ENCODE measurements at regions not wholly inside any gene's neighbourhood (a gene's known extent, or its start where the extent isn't known, plus 50 kb on each side); places are given as distances from the start of the nearest gene placed in this dataset.

DNA sequence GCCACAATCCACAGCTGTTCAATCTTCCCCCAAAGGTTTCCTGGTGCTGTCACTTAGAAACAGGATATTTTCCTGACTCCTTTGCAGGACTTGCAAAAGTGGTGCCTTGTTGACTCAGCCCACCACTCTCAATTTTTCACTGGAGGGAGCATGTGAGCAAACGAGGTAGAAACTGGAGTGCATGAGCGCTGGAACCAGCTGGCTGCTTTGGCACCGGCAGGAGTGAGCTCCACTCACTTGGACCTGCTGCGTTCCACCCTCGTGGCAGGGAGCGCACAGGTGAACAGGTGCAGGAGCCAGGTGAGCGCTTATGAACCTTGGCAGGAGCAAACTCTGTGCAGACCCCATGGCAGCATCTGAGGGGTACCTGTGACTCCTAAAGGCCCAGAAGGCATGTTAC lies 364.1 kb upstream of the RORB start:
- Histone ChIP-seq H2AFZ (ENCODE audit: low read length) (no peak overlapping the region), H3K9me3 (ENCODE audit: low read length) (no peaks in the 10 kb centered on the region), H3K4me2 (ENCODE audit: low read length) (no peak overlapping the region), H3K9me2 (ENCODE audit: insufficient read depth, low read length) (no peaks in the 10 kb centered on the region), H3K4me1 (ENCODE audit: insufficient read depth, low read length, poor library complexity, severe bottlenecking) (no peaks in the 10 kb centered on the region), H3K79me2 (ENCODE audit: insufficient read depth, low read depth, low read length) (no peaks in the 10 kb centered on the region), H3K36me3 (ENCODE audit: insufficient read depth, low read length) (no peaks in the 10 kb centered on the region), H4K20me1 (ENCODE audit: insufficient read depth, low read length) (no peaks in the 10 kb centered on the region), H3K4me3 (ENCODE audit: low read depth, low read length, poor library complexity, severe bottlenecking) (no peak overlapping the region), H3K27ac (ENCODE audit: low read depth, low read length, poor library complexity, severe bottlenecking) (no peak overlapping the region)
- ChIA-PET CTCF (ENCODE audit: unreplicated experiment) (no interaction called here), POLR2A (interaction anchor here (0.6 to 1.0 kb wide), 2 partner anchors 9 to 411 kb away, joined by 3 to 4 read pairs; no protein-coding TSS in a partner anchor)
- DNase-seq (ENCODE audit: low spot score) = no peak
- TF ChIP-seq, protein P1, sequence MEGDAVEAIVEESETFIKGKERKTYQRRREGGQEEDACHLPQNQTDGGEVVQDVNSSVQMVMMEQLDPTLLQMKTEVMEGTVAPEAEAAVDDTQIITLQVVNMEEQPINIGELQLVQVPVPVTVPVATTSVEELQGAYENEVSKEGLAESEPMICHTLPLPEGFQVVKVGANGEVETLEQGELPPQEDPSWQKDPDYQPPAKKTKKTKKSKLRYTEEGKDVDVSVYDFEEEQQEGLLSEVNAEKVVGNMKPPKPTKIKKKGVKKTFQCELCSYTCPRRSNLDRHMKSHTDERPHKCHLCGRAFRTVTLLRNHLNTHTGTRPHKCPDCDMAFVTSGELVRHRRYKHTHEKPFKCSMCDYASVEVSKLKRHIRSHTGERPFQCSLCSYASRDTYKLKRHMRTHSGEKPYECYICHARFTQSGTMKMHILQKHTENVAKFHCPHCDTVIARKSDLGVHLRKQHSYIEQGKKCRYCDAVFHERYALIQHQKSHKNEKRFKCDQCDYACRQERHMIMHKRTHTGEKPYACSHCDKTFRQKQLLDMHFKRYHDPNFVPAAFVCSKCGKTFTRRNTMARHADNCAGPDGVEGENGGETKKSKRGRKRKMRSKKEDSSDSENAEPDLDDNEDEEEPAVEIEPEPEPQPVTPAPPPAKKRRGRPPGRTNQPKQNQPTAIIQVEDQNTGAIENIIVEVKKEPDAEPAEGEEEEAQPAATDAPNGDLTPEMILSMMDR (conservative IDR thresholded peaks at IDR 0.05; ENCODE audit: low read length) = no peak
- TF ChIP-seq EZH2phosphoT487 (IDR thresholded peaks at IDR 0.05; ENCODE audit: borderline replicate concordance, low read depth, low read length) = no peak
- no TSS peak for BruUV-seq (replicated peaks)
- intact Hi-C loops (cut with micrococcal nuclease; ENCODE audit: unreplicated experiment) = no loop called here

DNA sequence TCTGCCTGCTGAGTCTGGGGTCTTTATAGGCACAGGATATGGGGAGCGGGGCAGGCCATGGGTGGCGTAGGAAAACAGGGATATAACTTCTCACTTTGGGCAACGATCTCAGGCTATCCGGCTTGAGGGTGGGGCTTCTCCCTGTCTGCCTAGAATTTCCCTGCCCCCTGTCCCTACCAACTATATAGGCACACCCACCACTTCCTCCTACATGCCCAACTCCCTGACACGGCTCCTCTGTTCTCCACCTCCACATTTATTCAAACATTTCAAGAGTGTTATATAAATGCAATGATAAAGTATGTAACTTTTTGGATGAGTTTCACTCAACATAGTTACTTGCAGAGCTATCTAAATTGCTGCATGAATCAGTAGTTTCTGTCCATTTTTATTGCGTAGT lies 363.2 kb upstream of the RORB start:
- Histone ChIP-seq H4K20me1 (ENCODE audit: insufficient read depth, low read length) (no peaks in the 10 kb centered on the region), H3K4me1 (ENCODE audit: insufficient read depth, low read length, poor library complexity, severe bottlenecking) (no peaks in the 10 kb centered on the region), H3K4me2 (ENCODE audit: low read length) (no peak overlapping the region), H3K9me3 (ENCODE audit: low read length) (no peaks in the 10 kb centered on the region), H3K79me2 (ENCODE audit: insufficient read depth, low read depth, low read length) (no peaks in the 10 kb centered on the region), H2AFZ (ENCODE audit: low read length) (no peak overlapping the region), H3K27ac (ENCODE audit: low read depth, low read length, poor library complexity, severe bottlenecking) (no peak overlapping the region), H3K36me3 (ENCODE audit: insufficient read depth, low read length) (no peaks in the 10 kb centered on the region), H3K4me3 (ENCODE audit: low read depth, low read length, poor library complexity, severe bottlenecking) (no peak overlapping the region), H3K9me2 (ENCODE audit: insufficient read depth, low read length) (no peaks in the 10 kb centered on the region)
- no peak for TF ChIP-seq EZH2phosphoT487 (IDR thresholded peaks at IDR 0.05; ENCODE audit: borderline replicate concordance, low read depth, low read length)
- TF ChIP-seq, protein P1 (conservative IDR thresholded peaks at IDR 0.05; ENCODE audit: low read length) = no peak
- CTCF ChIA-PET (ENCODE audit: unreplicated experiment) = no interaction called here
- intact Hi-C loops (cut with micrococcal nuclease; ENCODE audit: unreplicated experiment) = no loop called here
- DNase-seq (ENCODE audit: low spot score) = no peak
- POLR2A ChIA-PET = no interaction called here
- no TSS peak for BruUV-seq (replicated peaks)

DNA sequence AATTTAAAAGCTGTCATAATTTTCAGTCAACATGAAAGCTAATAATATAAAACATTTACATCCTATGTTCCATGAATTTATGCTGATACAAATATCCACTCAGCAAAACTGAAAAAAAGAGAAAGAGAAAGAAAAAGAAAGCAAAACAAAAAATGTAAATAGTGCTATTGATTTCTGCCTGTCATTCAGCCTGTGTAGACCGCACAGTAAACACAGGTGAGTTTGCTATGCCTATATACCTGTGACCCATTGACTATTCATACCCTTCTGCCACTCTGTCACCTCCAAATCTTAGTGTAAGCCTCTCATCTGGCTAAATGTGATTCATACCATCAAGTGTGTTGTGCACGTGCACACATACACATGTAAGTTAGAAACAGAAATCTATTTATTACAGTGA lies 359.0 kb upstream of the RORB start:
- no peaks in the 10 kb centered on the region for H3K4me1 ChIP-seq (ENCODE audit: insufficient read depth, low read length, poor library complexity, severe bottlenecking)
- no peak overlapping the region for H3K4me2 ChIP-seq (ENCODE audit: low read length)
- ChIA-PET POLR2A (no interaction called here), CTCF (ENCODE audit: unreplicated experiment) (no interaction called here)
- no peak for DNase-seq (ENCODE audit: low spot score)
- H3K4me3 ChIP-seq (ENCODE audit: low read depth, low read length, poor library complexity, severe bottlenecking) = no peak overlapping the region
- H3K27ac ChIP-seq (ENCODE audit: low read depth, low read length, poor library complexity, severe bottlenecking) = no peak overlapping the region
- H2AFZ ChIP-seq (ENCODE audit: low read length) = no peak overlapping the region
- H3K9me2 ChIP-seq (ENCODE audit: insufficient read depth, low read length) = no peaks in the 10 kb centered on the region
- H4K20me1 ChIP-seq (ENCODE audit: insufficient read depth, low read length) = no peaks in the 10 kb centered on the region
- H3K9me3 ChIP-seq (ENCODE audit: low read length) = no peaks in the 10 kb centered on the region
- BruUV-seq (replicated peaks) = no TSS peak
- TF ChIP-seq EZH2phosphoT487 (IDR thresholded peaks at IDR 0.05; ENCODE audit: borderline replicate concordance, low read depth, low read length) = no peak
- TF ChIP-seq, protein P1 (conservative IDR thresholded peaks at IDR 0.05; ENCODE audit: low read length) = no peak
- H3K79me2 ChIP-seq (ENCODE audit: insufficient read depth, low read depth, low read length) = no peaks in the 10 kb centered on the region
- H3K36me3 ChIP-seq (ENCODE audit: insufficient read depth, low read length) = no peaks in the 10 kb centered on the region
- intact Hi-C loops (cut with micrococcal nuclease; ENCODE audit: unreplicated experiment) = no loop called here

All from OCI-LY7 (cell line).